CD14-positive monocyte (primary cell): ENCODE measurements at regions not wholly inside any gene's neighbourhood (a gene's known extent, or its start where the extent isn't known, plus 50 kb on each side); places are given as distances from the start of the nearest gene placed in this dataset.

Experiments
- DNase-seq, 3 donors: peaks; one replicate each; pipeline ENCODE4 v3.0.0-alpha.2; 2011 to 2022
- H2AFZ ChIP-seq: 2 replicates; pipeline ENCODE4 v1.6.0; 2012; ENCODE audit warnings: mild to moderate bottlenecking, low read depth, low read length, inconsistent platforms; ENCODE audit not compliant: insufficient read depth, poor library complexity, severe bottlenecking
- H3K27ac ChIP-seq, 2 donors: 1 replicate in 1 of 2; 2 replicates in 1 of 2; pipeline ENCODE4 v1.5.1; 2012 to 2013; ENCODE audit warnings: low read length in 2 of 2, control low read depth in 1 of 2, inconsistent platforms in 1 of 2, low read depth in 1 of 2, mild to moderate bottlenecking in 1 of 2
- H3K27me3 ChIP-seq, 2 donors: one replicate each; pipeline versions ENCODE4 v1.6.0 to v1.6.1; 2011 to 2013; ENCODE audit warnings: low read length in 2 of 2; ENCODE audit not compliant: control insufficient read depth in 2 of 2, insufficient read depth in 2 of 2
- H3K36me3 ChIP-seq, 2 donors: replicated peaks in 1 of 2; 1 replicate in 1 of 2; 2 replicates in 1 of 2; pipeline versions ENCODE4 v1.5.1 to v1.6.1; 2012 to 2013; ENCODE audit warnings: low read length in 2 of 2, control low read depth in 1 of 2, inconsistent platforms in 1 of 2, mild to moderate bottlenecking in 1 of 2; ENCODE audit not compliant: insufficient read depth in 2 of 2, control insufficient read depth in 1 of 2
- H3K4me1 ChIP-seq, 2 donors: 1 replicate in 1 of 2; 2 replicates in 1 of 2; pipeline versions ENCODE4 v1.5.1 to v1.6.1; 2012 to 2013; ENCODE audit warnings: low read length in 2 of 2, control low read depth in 1 of 2, inconsistent platforms in 1 of 2, mild to moderate bottlenecking in 1 of 2, moderate library complexity in 1 of 2; ENCODE audit not compliant: insufficient read depth in 2 of 2, control insufficient read depth in 1 of 2
- H3K4me2 ChIP-seq: replicated peaks from 2 replicates; pipeline ENCODE3; 2012; ENCODE audit warnings: low read length, moderate library complexity, mild to moderate bottlenecking; ENCODE audit not compliant: poor library complexity, severe bottlenecking; ENCODE audit errors: extremely low read depth
- H3K4me3 ChIP-seq, 3 experiments: fragments of 200-600 bp in 1 of 3; sonication (generic) in 1 of 3; replicated peaks in 1 of 3; 1 replicate in 2 of 3; 2 replicates in 1 of 3; pipeline ENCODE4 v1.5.1; 2011 to 2013; ENCODE audit warnings: low read length in 3 of 3, mild to moderate bottlenecking in 3 of 3, control low read depth in 2 of 3, low read depth in 2 of 3, inconsistent platforms in 1 of 3, moderate library complexity in 1 of 3
- H3K79me2 ChIP-seq: 2 replicates; pipeline ENCODE4 v1.6.0; 2012; ENCODE audit warnings: mild to moderate bottlenecking, control low read depth, inconsistent platforms, low read length, moderate library complexity; ENCODE audit not compliant: insufficient read depth
- H3K9ac ChIP-seq: 2 replicates; pipeline ENCODE4 v1.6.0; 2017; ENCODE audit warnings: low read length, mild to moderate bottlenecking; ENCODE audit not compliant: insufficient read depth, poor library complexity, severe bottlenecking
- H3K9me3 ChIP-seq, 2 donors: replicated peaks in 1 of 2; 1 replicate in 1 of 2; 2 replicates in 1 of 2; pipeline versions ENCODE4 v1.5.1 to v1.6.1; 2012 to 2013; ENCODE audit warnings: low read length in 2 of 2, control low read depth in 1 of 2; ENCODE audit not compliant: control insufficient read depth in 1 of 2, insufficient read depth in 1 of 2
- H4K20me1 ChIP-seq: 2 replicates; pipeline ENCODE4 v1.6.0; 2012; ENCODE audit warnings: mild to moderate bottlenecking, low read length, control low read depth, moderate library complexity; ENCODE audit not compliant: insufficient read depth
- H3K27ac Mint-ChIP-seq, 7 donors: one replicate each; pipeline ENCODE4 v1.8.0; 2020; ENCODE audit warnings: mild to moderate bottlenecking in 7 of 7, mixed read lengths in 7 of 7, moderate library complexity in 6 of 7, inconsistent platforms in 2 of 7
- H3K27me3 Mint-ChIP-seq, 3 donors: one replicate each; pipeline ENCODE4 v1.8.0; 2021 to 2022; ENCODE audit warnings: low read depth in 3 of 3, mild to moderate bottlenecking in 3 of 3, mixed read lengths in 3 of 3, moderate library complexity in 3 of 3, inconsistent platforms in 1 of 3
- H3K36me3 Mint-ChIP-seq, 2 donors: one replicate each; pipeline ENCODE4 v1.8.0; 2020; ENCODE audit warnings: mixed read lengths in 2 of 2, inconsistent platforms in 1 of 2, mild to moderate bottlenecking in 1 of 2
- H3K4me1 Mint-ChIP-seq: one replicate; pipeline ENCODE4 v1.8.0; 2020; ENCODE audit warnings: mild to moderate bottlenecking, mixed read lengths
- H3K4me3 Mint-ChIP-seq, 2 donors: one replicate each; pipeline ENCODE4 v1.8.0; 2020; ENCODE audit warnings: mild to moderate bottlenecking in 2 of 2, mixed read lengths in 2 of 2, moderate library complexity in 1 of 2
- H3K9me3 Mint-ChIP-seq, 7 donors: one replicate each; pipeline ENCODE4 v1.8.0; 2020 to 2022; ENCODE audit warnings: mixed read lengths in 7 of 7, mild to moderate bottlenecking in 6 of 7, moderate library complexity in 6 of 7, inconsistent platforms in 2 of 7
- WGBS: methylation state at CpG from one replicate; pipeline ENCODE4 v1.1.5; 2013; ENCODE audit warnings: missing lambda C conversion rate; ENCODE audit not compliant: insufficient coverage; 5-methylcytosine and 5-hydroxymethylcytosine counted together
- intact Hi-C, 2 donors: fragments of 100-400 bp; cut with micrococcal nuclease; formaldehyde crosslinking; loops; one replicate each; pipeline versions ENCODE4 v1.15.0 to v1.15.1; 2023
- TF ChIP-seq, protein P1 (sequence below): fragments of 200-600 bp; IDR thresholded peaks from one replicate; pipeline ENCODE4 v1.8.0; 2022; ENCODE audit warnings: antibody characterized with exemption, mild to moderate bottlenecking

DNA sequence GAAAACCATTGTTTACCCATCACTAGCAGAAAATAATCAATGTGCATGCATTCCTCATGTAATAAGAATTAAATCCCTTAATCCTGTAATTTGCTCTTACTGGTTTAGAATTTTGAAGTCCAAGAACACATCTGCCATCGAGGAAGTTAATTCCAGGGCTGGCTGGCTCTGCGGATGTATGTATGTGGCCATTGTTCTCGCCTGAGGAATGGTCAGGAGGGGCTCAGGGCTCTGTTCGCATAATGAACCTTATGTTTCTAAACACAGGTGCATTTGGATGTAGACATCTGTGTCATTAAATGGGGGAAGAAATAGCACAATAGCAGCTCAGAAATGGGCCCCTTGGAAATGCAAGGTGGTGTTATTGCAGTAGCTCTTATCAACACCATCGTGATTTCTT lies 148.6 kb upstream of the GAS1 start:
- WGBS: 82% methylated on average over 3 of the region's 5 CpGs
- no peak overlapping the region for H3K9ac ChIP-seq
- no peaks in the 10 kb centered on the region for H3K79me2 ChIP-seq
- H3K4me2 ChIP-seq: no peak overlapping the region
- Mint-ChIP-seq H3K27ac (no peak overlapping the region), H3K36me3 (no peaks in the 10 kb centered on the region), H3K4me1 (no peaks in the 10 kb centered on the region), H3K4me3 (no peak overlapping the region), H3K9me3 (peaks cover 0 to 4% (median 0%) of the 10 kb centered on the region in 7 donors), H3K27me3 (peaks cover 0 to 2% (median 0%) of the 10 kb centered on the region in 3 donors)
- no peaks in the 10 kb centered on the region for H3K27me3 ChIP-seq
- no peaks in the 10 kb centered on the region for H3K9me3 ChIP-seq
- no peaks in the 10 kb centered on the region for H3K4me1 ChIP-seq
- intact Hi-C loops: no loop called here
- no peak overlapping the region for H3K27ac ChIP-seq
- H4K20me1 ChIP-seq: no peaks in the 10 kb centered on the region
- H3K4me3 ChIP-seq: no peak overlapping the region
- no peak for DNase-seq
- TF ChIP-seq, protein P1, sequence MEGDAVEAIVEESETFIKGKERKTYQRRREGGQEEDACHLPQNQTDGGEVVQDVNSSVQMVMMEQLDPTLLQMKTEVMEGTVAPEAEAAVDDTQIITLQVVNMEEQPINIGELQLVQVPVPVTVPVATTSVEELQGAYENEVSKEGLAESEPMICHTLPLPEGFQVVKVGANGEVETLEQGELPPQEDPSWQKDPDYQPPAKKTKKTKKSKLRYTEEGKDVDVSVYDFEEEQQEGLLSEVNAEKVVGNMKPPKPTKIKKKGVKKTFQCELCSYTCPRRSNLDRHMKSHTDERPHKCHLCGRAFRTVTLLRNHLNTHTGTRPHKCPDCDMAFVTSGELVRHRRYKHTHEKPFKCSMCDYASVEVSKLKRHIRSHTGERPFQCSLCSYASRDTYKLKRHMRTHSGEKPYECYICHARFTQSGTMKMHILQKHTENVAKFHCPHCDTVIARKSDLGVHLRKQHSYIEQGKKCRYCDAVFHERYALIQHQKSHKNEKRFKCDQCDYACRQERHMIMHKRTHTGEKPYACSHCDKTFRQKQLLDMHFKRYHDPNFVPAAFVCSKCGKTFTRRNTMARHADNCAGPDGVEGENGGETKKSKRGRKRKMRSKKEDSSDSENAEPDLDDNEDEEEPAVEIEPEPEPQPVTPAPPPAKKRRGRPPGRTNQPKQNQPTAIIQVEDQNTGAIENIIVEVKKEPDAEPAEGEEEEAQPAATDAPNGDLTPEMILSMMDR: no peak
- no peak overlapping the region for H2AFZ ChIP-seq
- H3K36me3 ChIP-seq: no peaks in the 10 kb centered on the region

- no peak for DNase-seq
- Histone ChIP-seq H3K9ac (no peak overlapping the region), H3K4me3 (no peak overlapping the region), H4K20me1 (no peaks in the 10 kb centered on the region), H3K79me2 (no peaks in the 10 kb centered on the region), H3K27ac (no peak overlapping the region), H3K27me3 (no peaks in the 10 kb centered on the region), H3K4me1 (no peaks in the 10 kb centered on the region), H3K36me3 (no peaks in the 10 kb centered on the region), H3K4me2 (no peak overlapping the region), H2AFZ (no peak overlapping the region), H3K9me3 (no peaks in the 10 kb centered on the region)
- Mint-ChIP-seq H3K27ac (no peak overlapping the region), H3K4me1 (no peaks in the 10 kb centered on the region), H3K27me3 (peaks cover 0 to 2% (median 0%) of the 10 kb centered on the region in 3 donors), H3K36me3 (no peaks in the 10 kb centered on the region), H3K9me3 (peaks cover 0 to 4% (median 0%) of the 10 kb centered on the region in 7 donors), H3K4me3 (no peak overlapping the region)
- TF ChIP-seq, protein P1: no peak
- no CpG with 5 or more reads among the region's 2 CpGs for WGBS
- intact Hi-C loops: no loop called here
These were observed 149.2 kb upstream of the GAS1 start for GRCh38 chr9:87096506-87096905.
